Endothelial cell of umbilical vein (primary cell): ENCODE measurements at regions not wholly inside any gene's neighbourhood (a gene's known extent, or its start where the extent isn't known, plus 50 kb on each side); places are given as distances from the start of the nearest gene placed in this dataset.

Source experiments
- EZH2 ChIP-seq: IDR thresholded peaks from 2 replicates; pipeline ENCODE4 v1.6.1; 2012; ENCODE audit warnings: borderline replicate concordance, low read depth, mild to moderate bottlenecking, moderate library complexity, low read length, inconsistent platforms; ENCODE audit not compliant: severe bottlenecking
- FOS ChIP-seq: IDR thresholded peaks from 2 replicates; pipeline ENCODE4 v1.6.1; 2011; ENCODE audit warnings: mild to moderate bottlenecking, low read length, moderate library complexity, borderline replicate concordance; ENCODE audit not compliant: insufficient read depth
- JUN ChIP-seq: IDR thresholded peaks from 2 replicates; pipeline ENCODE4 v1.6.1; 2011; ENCODE audit warnings: borderline replicate concordance, low read depth; ENCODE audit not compliant: insufficient read length, insufficient read depth
- POLR2A ChIP-seq: IDR thresholded peaks from 2 replicates; pipeline ENCODE4 v1.6.1; 2012; ENCODE audit warnings: low read depth, mild to moderate bottlenecking, control low read depth, low read length
- POLR2AphosphoS5 ChIP-seq: IDR thresholded peaks from 2 replicates; pipeline ENCODE4 v1.6.1; 2012; ENCODE audit warnings: low read depth, mild to moderate bottlenecking, control low read depth, low read length, moderate library complexity; ENCODE audit not compliant: insufficient read depth
- TF ChIP-seq, protein P1 (sequence below), 2 donors: IDR thresholded peaks; 1 replicate in 1 of 2; 2 replicates in 1 of 2; pipeline ENCODE4 v1.5.1; 2011; ENCODE audit warnings: low read length in 2 of 2, mild to moderate bottlenecking in 2 of 2, moderate library complexity in 2 of 2, control low read depth in 1 of 2, inconsistent platforms in 1 of 2, low read depth in 1 of 2; ENCODE audit not compliant: insufficient read depth in 1 of 2; ENCODE audit errors: extremely low read depth in 1 of 2
- TF ChIP-seq, protein P2 (sequence below): IDR thresholded peaks from 2 replicates; pipeline ENCODE4 v1.6.1; 2011; ENCODE audit not compliant: insufficient read depth, insufficient read length

DNA sequence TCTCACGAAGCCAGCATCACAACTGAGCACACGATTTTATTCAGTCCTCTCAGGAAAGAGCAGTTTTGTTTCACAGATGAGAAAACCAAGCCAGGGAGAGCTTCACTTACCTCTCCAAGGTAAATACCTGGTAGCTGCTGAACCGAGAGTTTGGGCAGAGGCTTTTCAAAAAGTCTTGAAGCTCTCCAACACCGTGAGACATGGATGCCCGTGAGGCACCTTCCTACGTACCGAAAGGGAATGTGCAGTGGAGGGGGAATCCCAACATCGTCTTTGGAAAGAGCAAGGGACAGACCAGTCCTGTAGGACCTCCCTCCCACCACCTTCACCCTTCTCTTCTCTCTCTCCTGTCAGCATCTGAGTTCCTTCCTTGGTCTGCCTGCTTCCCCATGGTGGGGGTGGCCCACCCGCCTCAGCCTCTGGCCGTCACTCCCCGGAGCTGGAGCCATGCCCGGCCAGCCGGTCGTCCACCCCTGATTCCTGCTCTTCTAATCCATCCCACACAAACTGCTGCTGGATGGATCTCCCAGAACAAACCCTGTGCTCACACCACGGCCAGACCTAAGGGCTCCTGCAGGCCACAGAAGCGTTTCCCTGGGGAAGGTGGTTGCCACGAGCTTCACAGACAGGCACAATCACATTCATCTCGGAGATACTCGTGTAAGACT is 97.3 kb upstream of the SNTG2 start:
- TF ChIP-seq EZH2 (no peak), FOS (no peak), POLR2A (no peak), POLR2AphosphoS5 (no peak), JUN (no peak)
- TF ChIP-seq, protein P1, sequence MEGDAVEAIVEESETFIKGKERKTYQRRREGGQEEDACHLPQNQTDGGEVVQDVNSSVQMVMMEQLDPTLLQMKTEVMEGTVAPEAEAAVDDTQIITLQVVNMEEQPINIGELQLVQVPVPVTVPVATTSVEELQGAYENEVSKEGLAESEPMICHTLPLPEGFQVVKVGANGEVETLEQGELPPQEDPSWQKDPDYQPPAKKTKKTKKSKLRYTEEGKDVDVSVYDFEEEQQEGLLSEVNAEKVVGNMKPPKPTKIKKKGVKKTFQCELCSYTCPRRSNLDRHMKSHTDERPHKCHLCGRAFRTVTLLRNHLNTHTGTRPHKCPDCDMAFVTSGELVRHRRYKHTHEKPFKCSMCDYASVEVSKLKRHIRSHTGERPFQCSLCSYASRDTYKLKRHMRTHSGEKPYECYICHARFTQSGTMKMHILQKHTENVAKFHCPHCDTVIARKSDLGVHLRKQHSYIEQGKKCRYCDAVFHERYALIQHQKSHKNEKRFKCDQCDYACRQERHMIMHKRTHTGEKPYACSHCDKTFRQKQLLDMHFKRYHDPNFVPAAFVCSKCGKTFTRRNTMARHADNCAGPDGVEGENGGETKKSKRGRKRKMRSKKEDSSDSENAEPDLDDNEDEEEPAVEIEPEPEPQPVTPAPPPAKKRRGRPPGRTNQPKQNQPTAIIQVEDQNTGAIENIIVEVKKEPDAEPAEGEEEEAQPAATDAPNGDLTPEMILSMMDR (IDR thresholded peaks at IDR 0.05; ENCODE audit: extremely low read depth in 1 of 2, insufficient read depth in 1 of 2, low read depth in 1 of 2, low read length in 2 of 2) = no peak
- TF ChIP-seq, protein P2, sequence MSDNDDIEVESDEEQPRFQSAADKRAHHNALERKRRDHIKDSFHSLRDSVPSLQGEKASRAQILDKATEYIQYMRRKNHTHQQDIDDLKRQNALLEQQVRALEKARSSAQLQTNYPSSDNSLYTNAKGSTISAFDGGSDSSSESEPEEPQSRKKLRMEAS = no peak
